NCI-H69 (cell line): ENCODE measurements at regions not wholly inside any gene's neighbourhood (a gene's known extent, or its start where the extent isn't known, plus 50 kb on each side); places are given as distances from the start of the nearest gene placed in this dataset.
A peak's percentile ranks its signal among the peaks of the same experiment; 100 is the strongest.

ENCODE experiments used
- DNase-seq: peaks from one replicate; lab custom pipeline; 2025; lab: John Stamatoyannopoulos, UW

DNA sequence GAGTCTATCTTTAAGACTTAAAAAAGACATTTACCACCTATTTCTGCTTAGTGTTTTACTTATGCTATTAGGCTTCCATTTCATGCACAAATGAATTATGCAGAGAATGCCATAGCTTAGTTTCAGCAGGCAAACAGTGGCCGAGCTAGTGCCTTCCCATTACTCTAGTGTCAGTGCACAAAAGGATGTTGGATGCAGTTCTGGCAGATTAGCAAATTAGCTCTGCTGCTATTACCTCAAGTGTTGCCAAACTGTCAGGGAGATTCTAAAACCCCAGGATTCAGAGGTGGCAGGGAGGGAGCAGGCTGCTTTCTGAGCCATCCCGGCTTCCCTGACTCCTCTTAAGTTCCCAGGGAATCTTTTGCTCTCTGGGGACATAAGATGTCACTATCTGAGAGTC, 209.4 kb upstream of the NCAM1 start:
- DNase-seq, result no peak

DNA sequence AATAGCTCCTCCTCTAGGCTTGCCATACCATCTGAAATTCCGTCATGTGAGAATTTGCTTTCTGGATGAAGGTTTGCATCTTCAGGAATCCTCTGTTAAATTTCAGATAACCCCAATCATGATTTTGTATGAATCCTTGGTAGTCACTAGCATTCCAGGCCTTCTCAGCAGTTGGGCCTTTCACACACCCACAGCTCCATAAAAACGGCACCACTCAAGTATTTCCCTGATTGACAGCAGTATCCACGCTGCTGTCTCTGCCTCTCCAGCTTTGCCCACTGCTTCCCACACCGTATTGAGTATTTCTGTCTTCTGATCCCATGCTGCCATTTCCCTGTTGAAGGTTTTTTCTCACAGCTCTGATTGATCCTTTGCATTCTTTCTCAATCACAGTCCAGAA, 208.7 kb upstream of the NCAM1 start:
- DNase-seq, result no peak

DNA sequence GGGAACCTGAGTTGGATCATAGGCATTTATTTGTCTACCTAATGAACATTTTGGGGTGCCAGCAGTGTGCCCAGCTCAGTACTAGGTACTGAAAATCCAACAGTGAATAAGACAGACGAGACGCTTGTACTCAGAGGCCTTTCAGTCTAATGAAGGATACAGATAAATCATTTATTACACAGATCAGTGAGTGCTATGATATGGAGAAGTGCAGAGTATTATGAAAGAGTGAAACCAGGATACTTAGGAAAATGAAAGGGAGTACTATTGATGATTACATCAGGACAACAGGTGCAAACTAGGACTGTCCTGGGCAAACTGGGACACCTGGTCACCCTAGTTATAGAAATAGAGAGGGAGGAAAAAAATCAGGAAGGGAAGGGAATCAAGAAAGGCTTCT, 207.5 kb upstream of the NCAM1 start:
- DNase-seq, result no peak

DNA sequence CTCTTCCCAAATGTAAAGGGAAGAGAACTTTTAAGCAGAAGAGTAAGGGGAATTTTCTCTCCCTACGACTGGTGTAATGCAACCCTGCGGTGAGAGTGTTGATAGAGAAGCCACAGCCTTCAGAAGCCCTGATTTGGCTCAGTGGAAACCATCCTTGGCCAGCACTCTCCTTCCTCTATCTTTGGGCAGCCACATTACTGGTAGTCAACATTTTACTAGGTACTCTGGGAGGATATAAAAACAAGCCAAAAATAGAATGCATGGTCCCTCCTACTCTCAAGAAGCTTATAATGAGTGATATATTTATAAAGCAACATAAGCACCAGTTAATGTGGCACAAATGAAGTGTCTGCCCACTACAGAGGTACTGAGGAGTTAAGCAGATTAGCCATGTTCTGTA, 201.8 kb upstream of the NCAM1 start:
- DNase-seq, result no peak

DNA sequence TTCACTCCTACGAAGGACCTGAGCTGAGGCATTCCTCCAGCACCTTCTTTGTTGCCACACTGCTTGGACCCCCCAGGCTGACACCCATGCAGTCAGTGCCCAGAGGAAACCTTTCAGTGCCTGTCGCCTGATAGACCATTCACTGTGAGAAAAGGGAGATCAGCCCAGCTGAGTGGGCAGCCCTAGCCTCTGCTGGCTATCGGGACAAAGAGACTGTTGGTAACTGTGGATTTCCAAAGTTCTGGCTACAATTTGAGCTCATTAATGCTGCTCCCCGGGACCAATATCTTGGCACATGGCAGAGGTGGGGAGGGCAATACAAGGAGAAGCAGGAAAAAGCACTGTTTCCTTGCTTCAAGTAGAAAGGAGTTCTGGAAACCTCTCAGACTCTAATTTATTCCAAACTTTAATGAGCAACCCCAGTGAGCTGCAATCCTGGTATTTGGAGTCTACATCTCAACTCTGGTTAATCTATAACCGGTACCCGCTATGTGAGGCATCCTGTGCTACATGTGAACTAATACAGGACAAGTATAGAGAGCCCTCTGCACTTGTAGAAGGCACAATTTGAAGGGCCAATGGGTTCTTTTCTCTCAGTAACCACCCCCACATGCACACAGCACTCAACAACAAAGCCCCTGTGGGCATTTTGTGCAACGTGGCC, 200.7 kb upstream of the NCAM1 start:
- no peak for DNase-seq

DNA sequence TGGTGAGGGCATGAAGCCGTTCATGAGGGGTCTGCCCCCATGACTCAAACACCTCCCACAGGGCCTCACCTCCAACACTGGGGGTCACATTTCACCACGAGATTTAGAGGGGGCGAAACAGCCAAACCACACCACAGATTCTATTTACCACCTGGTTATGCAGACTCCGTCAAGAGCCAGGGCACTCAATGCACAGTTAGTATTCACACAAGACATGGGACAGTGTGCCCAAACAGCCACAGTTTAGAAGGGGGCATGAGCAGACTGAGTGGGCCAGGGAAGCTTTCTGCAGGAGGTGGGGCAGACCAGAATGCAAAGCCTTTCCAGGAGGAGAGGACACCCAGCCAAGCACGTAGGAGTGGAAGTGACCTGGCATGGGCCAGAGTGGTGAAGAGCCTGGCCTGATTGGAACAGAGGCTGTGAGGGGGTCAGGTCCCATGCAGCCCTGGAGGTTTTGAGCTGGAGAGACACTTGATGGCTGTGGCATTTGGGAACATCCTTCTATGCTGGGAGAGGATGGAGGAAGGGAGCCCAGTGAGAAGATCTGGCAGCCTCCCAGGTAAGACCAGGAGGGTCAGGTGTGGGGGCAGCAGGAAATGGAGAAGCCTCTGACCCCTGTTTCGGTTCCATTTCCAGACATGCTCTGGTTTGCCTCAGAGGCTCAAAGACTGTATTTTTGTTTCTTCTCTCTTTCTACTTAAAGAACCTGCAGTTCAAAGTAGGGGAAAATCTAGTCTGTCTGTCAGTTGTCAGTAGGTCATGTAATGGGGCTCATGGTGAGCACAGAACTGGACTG, 199.1 kb upstream of the NCAM1 start:
- no peak for DNase-seq

DNA sequence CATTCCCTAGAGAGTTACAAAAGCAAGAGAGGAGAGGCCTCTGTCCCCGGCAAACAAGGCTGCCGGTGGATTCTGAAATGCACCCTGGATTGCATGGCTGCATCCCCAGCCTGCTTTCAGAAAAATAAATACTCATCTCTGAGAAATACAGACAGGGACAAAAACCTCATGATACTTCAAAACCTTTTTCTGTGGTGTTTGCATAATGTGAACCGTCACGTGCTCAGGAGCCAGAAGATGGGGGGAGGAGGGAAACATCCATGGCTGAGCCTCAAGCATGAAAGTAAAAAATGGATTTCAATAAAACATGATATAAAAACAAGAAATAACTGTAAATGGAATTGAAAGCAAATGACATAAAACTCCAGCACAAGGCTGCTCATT, 198.5 kb upstream of the NCAM1 start:
- no peak for DNase-seq

DNA sequence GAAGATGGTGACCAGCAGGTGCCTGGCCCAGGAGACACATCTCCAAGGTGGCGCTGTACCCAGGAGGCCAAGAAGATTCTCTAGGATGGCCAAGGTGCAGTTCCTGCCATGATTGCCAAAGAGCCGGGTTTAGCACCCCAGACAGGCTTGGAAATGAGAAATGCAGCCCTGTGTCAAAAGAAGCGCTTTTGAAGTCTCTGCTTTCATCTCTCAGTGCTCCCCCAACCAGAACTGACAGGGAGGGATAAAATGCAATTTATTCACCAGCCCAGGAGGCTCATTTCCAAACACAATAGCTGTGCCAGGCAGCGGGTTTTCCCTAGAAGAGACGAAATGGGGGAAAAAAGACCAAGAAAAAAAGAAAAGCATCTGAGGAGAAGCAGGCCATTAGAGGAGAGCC, 195.9 kb upstream of the NCAM1 start:
- no peak for DNase-seq

DNA sequence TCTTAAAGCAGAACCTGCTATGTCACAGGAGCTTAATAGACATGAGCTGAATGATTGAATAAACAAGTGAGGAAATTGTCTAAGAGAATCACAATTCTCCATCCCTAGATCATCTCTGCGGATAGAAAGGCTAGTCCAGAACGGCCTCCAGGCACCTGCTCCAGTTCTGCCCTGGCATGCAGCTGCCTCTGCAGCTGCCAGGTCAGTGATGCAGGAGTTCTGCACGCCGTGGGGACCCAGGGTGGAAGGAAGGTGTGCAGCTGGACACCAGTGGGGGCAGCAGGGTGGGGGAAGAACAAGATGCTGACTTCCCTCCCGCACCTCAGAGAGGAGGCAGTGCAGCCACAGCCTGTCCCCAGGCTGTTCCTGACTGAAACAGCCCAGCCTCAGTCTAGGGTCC, 192.1 kb upstream of the NCAM1 start:
- peak; percentile 50 for DNase-seq

DNA sequence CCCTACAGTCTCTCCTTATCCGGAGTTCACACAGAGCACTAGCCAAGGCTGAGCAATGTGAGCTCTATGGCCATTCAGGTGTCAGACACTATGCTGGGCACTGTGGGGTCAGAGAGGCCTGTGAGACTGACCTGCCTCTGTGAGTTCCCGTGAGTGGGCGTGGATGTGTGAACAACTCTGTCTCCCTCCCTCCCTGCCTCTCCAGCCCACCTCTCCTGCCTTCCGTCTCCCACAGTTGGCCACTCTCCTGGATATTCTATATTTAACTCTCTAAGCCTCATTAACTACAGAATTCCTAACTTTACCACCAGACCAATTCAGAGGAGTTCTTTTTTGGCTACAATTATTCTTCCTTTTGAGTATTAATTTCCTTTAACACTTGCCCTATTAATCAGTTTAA, 191.6 kb upstream of the NCAM1 start:
- no peak for DNase-seq

DNA sequence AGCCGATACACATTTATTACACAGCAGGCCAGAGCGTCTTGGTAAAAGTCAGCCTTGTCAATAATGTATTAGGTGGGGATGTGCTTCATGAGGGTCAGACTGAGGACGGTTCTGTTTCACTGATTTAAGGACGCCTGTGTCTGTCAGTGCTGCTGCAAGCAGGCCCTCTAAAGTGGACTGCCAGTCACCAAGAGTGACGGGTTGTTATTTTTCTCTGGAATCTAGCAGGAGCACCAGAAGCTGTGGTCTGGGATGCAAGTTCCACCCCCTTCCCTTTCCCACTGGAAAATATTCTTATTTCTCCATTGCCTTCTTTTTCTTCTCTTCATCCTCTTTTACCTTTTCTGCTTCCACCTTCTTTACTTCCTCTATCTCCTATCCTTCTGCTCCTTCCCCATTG, 191.2 kb upstream of the NCAM1 start:
- no peak for DNase-seq

DNA sequence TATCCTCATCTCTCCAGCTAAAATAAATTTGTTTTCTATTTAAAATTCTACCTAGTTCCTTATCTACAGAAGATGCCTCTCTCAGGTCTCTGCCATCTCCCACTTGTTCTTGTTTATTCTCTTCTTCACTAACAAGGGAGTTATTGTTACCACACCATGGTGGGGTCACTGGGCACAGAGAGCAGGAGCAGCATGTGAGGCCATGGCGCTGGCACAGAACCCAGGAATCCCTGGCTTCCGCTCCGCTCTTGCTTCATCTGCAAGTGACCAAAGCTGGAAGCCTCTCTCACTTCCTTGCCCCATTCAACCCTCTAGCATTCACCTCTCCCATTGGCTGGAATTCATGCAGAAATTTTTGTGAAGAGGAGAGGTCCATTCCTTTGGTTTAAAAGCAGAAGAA, 190.7 kb upstream of the NCAM1 start:
- DNase-seq, result no peak

DNA sequence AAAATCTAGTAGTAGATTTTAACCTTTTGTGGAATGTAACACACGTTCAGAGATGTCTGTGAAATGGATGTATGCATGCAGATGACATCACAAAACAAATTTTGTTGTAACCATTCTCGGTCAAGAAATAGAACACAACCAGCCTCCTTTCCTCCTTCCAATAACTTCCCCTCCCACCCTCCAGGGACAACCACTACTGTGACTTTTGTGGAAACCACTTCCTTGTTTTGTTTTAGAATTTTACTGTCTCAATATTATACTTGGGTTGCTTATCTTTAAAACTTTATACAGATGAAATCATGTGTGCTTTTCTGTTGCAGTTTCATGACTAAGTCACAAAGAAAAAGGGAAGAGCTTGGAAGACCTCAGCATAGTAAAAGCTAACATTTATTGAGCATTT, 189.4 kb upstream of the NCAM1 start:
- DNase-seq, result no peak

DNA sequence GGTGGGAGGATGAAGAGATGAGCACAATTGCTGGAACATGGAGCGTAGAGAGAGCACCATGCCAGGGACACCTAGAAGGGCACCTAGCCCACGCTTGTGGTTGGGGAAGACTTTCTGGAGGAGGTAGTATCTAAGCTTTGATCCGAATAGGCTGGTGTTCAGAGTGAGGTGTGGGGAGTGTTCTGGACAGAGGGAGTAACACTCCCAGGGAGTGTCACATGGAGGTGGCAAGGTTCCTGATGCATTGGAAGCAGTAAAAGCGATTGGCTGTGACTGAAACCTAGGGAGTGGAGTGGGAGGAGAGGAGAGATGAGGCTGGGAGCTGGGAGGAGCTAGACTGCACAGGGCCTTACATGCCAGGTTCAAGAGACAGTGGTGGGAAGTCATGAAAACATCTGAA, 188.0 kb upstream of the NCAM1 start:
- DNase-seq, result peak; percentile 21

DNA sequence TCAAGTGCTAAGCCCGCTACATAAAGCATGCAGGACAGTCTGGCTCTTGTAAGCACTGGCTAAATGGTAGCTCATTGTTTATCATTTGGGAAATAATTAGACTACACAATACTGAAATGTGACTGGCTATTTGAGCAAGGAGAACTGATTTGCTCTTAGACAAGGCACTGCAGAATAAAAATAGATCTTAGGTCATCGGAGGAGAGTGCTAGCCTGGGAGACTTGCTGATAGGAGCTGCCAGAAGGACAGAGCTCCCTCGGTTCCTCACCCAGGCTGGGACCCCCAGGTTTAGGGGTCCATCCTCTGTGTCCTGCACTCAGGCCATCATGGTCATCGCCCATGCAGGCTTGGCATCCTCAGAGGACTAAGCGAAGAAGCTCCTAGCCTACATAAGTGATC, 184.4 kb upstream of the NCAM1 start:
- no peak for DNase-seq

DNA sequence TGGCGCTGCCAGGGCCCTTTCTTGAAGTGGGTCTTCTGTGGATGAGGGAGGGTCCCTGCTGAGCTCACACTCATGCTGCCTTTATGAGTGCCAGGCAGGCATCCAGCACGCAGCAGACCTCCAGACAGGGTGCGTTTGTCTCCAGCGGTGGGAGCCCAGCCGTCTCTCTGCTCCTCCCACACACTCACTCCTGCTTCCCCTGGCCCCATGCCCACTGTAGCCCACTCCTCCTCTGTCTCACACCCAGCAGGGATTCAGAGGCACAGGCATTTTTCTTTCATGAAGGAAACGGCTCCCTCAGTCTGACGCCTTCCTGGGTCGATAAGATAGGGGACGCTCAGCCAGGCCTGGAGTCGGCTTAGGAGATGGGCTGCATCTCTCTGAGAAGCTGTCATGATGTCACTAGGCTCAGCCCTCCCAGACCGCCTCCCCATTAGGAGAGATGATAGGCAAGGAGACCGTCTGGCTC, 183.9 kb upstream of the NCAM1 start:
- DNase-seq, result peak; percentile 98

DNA sequence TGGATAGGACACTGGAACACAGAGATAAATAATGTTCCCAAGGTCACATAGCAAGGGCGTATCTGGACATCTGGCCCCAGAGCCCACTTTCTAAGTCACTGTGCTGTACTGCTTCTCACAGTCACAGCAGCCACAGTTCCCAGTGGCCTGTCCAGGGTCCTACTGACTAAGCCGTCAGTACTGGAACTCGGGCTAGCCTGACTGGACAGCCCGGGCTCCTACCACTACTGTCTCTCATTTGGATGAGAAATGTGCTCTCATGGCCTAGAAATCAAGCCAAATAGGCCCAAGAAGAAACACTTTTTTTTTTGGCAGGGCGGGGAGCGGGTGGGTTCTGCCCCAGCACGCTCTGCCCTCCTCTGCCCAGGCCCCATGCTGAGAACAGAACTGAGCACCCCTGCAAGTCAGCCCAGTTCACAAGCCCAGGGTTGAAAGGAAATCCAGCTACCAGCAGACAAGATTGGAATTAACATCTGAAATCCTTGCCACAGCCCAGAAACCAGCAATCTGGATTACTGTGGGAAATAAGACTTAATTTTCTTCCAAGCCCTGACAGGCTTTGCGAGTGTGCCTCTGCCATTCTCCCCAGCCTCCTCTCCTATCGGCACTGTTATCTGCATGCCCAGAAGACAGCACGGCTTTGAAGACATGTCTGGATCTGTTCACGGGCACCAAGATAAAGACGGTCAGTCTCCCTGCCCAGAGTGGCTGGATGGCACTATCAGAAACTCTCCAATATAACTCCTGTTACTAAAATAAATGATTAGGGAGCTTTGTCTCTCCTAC, 182.9 kb upstream of the NCAM1 start:
- peak; percentile 55 for DNase-seq

DNA sequence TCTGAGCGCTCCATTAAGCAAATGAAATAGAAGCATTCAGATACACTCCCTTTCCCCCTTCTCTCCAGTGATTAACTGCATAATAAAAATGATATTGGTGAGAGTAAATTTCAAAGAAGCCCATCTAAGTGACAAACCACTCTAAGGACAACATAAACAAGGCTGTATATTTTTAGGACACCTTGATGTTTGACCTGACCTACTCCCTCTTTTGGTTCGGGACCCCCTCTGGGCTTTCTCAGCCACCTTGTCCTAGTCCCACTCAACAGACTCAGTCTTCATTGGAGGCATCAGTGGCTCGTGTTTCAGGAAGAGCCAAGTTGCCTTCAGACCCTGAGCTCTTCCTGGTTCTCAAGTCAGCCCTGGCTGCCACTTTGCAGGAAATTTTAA, 182.3 kb upstream of the NCAM1 start:
- DNase-seq, result no peak

DNA sequence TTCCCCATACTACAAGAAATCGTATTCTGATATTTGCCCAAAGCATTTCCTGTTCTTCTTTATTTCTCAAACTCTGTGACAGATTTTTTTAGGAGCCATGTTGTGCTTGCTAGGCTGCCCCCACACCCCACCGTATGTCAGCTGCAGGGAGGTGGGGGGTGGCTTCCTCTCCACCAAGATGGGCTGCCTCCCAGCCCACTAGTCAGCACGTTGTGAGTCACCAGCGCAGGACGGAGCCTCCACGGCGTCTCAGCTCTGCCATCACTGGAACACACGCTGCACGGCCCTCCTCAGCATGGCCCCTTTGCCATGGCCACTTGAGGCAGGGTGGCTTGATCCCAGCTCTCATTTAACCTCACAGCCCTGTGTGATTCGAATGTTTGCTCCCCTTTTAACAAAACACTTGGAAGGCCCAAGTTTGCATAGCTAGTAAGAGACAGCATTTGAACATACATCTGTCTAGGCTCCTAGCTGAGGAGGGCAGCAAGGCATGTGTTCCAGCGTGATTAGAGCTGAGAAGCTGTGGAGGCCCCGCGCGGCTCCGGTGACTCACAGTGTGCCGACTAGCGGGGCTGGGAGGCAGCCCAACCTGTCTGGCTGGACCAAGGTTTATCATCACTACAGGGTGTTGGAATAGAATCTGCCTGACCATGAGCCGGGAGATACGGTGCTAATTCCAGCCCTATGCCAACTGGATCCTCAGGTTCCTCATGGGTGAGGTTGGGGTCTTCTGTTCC, 180.7 kb upstream of the NCAM1 start:
- DNase-seq, result peak; percentile 33

DNA sequence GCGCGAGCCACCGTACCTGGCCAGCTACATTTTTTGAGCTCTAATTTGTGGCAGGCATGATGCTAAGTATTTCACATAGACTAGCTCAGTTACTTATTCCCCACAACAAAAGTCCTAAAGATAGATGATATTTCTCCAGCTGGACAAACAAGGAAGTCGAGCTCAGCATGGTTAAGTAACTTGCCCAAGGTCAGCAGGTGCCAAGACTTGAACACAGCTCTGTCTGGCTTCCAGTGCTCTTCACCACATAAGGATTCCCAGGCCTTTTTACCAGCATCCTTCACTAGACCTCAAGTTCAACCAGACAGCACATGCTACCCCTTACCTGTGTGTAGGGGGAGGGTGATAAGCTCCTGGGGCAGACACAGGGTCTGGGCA, 177.3 kb upstream of the NCAM1 start:
- DNase-seq, result no peak

DNA sequence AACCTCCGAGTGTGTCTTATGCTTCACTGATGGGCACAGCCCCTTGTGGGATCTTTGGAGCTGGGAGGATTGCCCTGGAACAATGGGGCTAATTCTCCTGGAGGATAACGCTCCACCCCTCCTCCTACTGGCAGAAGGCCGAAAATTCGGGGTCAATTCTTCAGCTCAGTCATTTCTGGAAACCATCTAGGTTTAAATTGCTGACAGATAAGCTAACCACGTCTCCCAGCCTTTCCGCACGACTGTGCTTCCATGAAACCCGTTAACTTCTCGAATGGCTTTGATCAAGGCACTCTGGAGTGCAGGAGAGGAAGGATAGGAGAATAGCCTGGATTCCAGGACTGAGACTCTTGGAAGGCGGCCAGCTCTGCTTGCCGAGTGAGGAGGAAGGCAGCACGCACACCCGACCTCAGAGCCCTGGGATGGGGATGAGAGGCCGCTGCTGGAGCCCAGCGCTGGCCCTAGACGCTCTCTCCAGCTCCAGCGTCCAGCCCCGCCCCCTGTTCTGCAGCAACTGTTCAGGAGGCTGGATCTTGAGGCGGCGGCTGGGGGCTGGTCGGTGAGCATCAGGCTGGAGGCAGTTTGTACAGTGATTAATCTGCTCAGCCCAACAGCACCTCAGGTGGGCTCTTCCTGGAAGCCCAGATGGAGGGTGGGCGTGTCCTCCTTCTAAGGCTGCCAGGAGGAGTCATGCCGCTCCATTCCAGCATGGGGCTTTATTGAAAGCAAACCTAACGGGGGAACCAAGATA, 176.7 kb upstream of the NCAM1 start:
- DNase-seq, result peak; percentile 98

DNA sequence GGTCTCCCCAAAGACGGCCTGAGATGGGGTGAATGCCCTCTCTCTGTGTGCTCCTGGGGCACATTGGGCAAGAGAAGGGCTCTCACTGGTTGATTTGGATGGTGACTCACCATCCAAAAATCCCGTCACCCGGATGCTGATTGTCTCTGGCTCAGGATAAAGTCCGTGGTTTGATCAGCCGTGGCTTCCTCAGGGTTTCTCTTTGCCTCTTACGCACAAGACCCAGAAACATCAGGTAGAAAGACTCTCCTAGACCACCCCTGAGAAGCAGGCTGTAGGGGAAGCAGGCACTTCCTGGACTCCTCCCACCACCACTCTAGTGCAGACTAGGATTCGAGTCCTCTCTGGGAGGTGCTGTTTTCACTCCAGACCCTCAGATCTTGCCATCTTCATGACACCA, 176.1 kb upstream of the NCAM1 start:
- DNase-seq, result peak; percentile 73
